GM12873 (cell line): ENCODE measurements at regions not wholly inside any gene's neighbourhood (a gene's known extent, or its start where the extent isn't known, plus 50 kb on each side); places are given as distances from the start of the nearest gene placed in this dataset.

Experiments used
- TF ChIP-seq, protein P1 (sequence below): IDR thresholded peaks from 2 replicates; pipeline ENCODE4 v1.5.1; 2012; ENCODE audit warnings: low read depth, mild to moderate bottlenecking, moderate library complexity, low read length, control low read depth; ENCODE audit not compliant: insufficient read depth; ENCODE audit errors: missing control alignments

GRCh38 chr17:14942526-14943190, 322.5 kb downstream of the PMP22 start:
- TF ChIP-seq, protein P1, sequence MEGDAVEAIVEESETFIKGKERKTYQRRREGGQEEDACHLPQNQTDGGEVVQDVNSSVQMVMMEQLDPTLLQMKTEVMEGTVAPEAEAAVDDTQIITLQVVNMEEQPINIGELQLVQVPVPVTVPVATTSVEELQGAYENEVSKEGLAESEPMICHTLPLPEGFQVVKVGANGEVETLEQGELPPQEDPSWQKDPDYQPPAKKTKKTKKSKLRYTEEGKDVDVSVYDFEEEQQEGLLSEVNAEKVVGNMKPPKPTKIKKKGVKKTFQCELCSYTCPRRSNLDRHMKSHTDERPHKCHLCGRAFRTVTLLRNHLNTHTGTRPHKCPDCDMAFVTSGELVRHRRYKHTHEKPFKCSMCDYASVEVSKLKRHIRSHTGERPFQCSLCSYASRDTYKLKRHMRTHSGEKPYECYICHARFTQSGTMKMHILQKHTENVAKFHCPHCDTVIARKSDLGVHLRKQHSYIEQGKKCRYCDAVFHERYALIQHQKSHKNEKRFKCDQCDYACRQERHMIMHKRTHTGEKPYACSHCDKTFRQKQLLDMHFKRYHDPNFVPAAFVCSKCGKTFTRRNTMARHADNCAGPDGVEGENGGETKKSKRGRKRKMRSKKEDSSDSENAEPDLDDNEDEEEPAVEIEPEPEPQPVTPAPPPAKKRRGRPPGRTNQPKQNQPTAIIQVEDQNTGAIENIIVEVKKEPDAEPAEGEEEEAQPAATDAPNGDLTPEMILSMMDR: no peak

- TF ChIP-seq, protein P1: no peak
Observed at GRCh38 chr17:14940938-14941265, 324.2 kb downstream of the PMP22 start.

GRCh38 chr17:14940108-14940937, 324.8 kb downstream of the PMP22 start:
- TF ChIP-seq, protein P1: no peak

- TF ChIP-seq, protein P1: no peak
Observed at GRCh38 chr17:14935845-14936485, 329.2 kb downstream of the PMP22 start.

- TF ChIP-seq, protein P1: no peak
Observed at GRCh38 chr17:14935139-14935841, 329.8 kb downstream of the PMP22 start.

- TF ChIP-seq, protein P1: no peak
Observed at GRCh38 chr17:14933676-14934075, 331.4 kb downstream of the PMP22 start.
